Adrenal gland (tissue), 9 donors: ENCODE measurements at regions not wholly inside any gene's neighbourhood (a gene's known extent, or its start where the extent isn't known, plus 50 kb on each side); places are given as distances from the start of the nearest gene placed in this dataset.

Experiments
- DNase-seq, 7 donors: peaks; one replicate each; pipeline ENCODE4 v3.0.0-alpha.2; 2019 to 2020
- H3K27ac ChIP-seq, 5 donors: fragments of 200-600 bp; sonication (generic) in 4 of 5; 1 replicate in 3 of 5; 2 replicates in 2 of 5; pipeline versions ENCODE4 v1.5.1 to v1.8.0; 2016 to 2020; ENCODE audit warnings: mild to moderate bottlenecking in 1 of 5
- H3K27me3 ChIP-seq: fragments of 200-600 bp; 2 replicates; pipeline ENCODE4 v1.8.0; 2021
- H3K36me3 ChIP-seq, 2 donors: fragments of 200-600 bp; replicated peaks in 1 of 2; 1 replicate in 1 of 2; 2 replicates in 1 of 2; pipeline versions ENCODE4 v1.5.1 to v1.8.0; 2018 to 2022
- H3K4me1 ChIP-seq, 2 donors: fragments of 200-600 bp; replicated peaks in 1 of 2; 1 replicate in 1 of 2; 2 replicates in 1 of 2; pipeline versions ENCODE4 v1.5.1 to v1.8.0; 2018 to 2021
- H3K4me3 ChIP-seq, 4 donors: fragments of 200-600 bp; sonication (generic) in 3 of 4; one replicate each; pipeline ENCODE4 v1.5.1; 2016 to 2018
- H3K9me3 ChIP-seq, 3 donors: fragments of 200-600 bp; sonication (generic) in 1 of 3; replicated peaks in 1 of 3; 1 replicate in 2 of 3; 2 replicates in 1 of 3; pipeline versions ENCODE4 v1.5.1 to v1.8.0; 2016 to 2021
- CTCF ChIP-seq, 6 experiments: fragments of 450-650 bp in 4 of 6; fragments of 200-600 bp in 2 of 6; sonication (generic) in 1 of 6; IDR thresholded peaks; 1 replicate in 5 of 6; 2 replicates in 1 of 6; pipeline versions ENCODE4 v1.5.1 to v1.8.0; 2016 to 2021; ENCODE audit warnings: antibody characterized with exemption in 6 of 6, mild to moderate bottlenecking in 2 of 6, moderate library complexity in 1 of 6
- POLR2A ChIP-seq, 2 donors: fragments of 450-650 bp; IDR thresholded peaks; one replicate each; pipeline ENCODE4 v1.6.1; 2017; ENCODE audit warnings: antibody characterized with exemption in 2 of 2, mild to moderate bottlenecking in 2 of 2, moderate library complexity in 1 of 2
- WGBS, 4 donors: extraction: QIAGEN DNeasy Blood & Tissue Kit in 2 of 4; methylation state at CpG; one replicate each; pipeline versions ENCODE4 v1.1.5 to v1.1.7; 2013 to 2017; 5-methylcytosine and 5-hydroxymethylcytosine counted together
- intact Hi-C, 2 donors: fragments of 100-400 bp; cut with DNase I; formaldehyde crosslinking; loops; one replicate each; pipeline versions ENCODE4 v1.14.1 to v1.15.0; 2022 to 2023
- donor health status: healthy with polysubstance abuse.
- donor health status: Bipolar disorder and iron deficiency.
- donor health status: DM: yes; HTN: yes; CAD: no.
- donor health status: DM: no; HTN: no; CAD: no.
- donor health status: DM: no; HTN: no; CAD: no.

GRCh38 chr5:3958389-3958788 is 362.8 kb downstream of the IRX1 start:
- intact Hi-C loops, result no loop called here
- no peaks in the 10 kb centered on the region for H3K27me3 ChIP-seq
- H3K4me3 ChIP-seq, result no peak overlapping the region
- WGBS, 4 donors, result 84 to 93% (median 89%) methylated on average over 6 of the region's 6 CpGs
- no peaks in the 10 kb centered on the region for H3K4me1 ChIP-seq
- DNase-seq, result no peak
- TF ChIP-seq POLR2A (IDR thresholded peaks at IDR 0.05), result no peak
- no peak for TF ChIP-seq CTCF (IDR thresholded peaks at IDR 0.05)
- H3K9me3 ChIP-seq, result no peaks in the 10 kb centered on the region
- H3K36me3 ChIP-seq, result no peaks in the 10 kb centered on the region
- no peak overlapping the region for H3K27ac ChIP-seq

GRCh38 chr5:3962113-3962512 is 366.5 kb downstream of the IRX1 start:
- Histone ChIP-seq H3K27ac (no peak overlapping the region), H3K4me1 (no peaks in the 10 kb centered on the region), H3K4me3 (no peak overlapping the region), H3K27me3 (no peaks in the 10 kb centered on the region), H3K9me3 (no peaks in the 10 kb centered on the region), H3K36me3 (no peaks in the 10 kb centered on the region)
- WGBS, 4 donors, result 85 to 89% (median 87%) methylated on average over 19 of the region's 19 CpGs
- intact Hi-C loops, result no loop called here
- TF ChIP-seq POLR2A (IDR thresholded peaks at IDR 0.05) (no peak), CTCF (IDR thresholded peaks at IDR 0.05) (no peak)
- DNase-seq, result no peak

GRCh38 chr5:3963652-3964051 is 368.0 kb downstream of the IRX1 start:
- 75 to 88% (median 84%) methylated on average over 1 of the region's 1 CpG for whole genome bisulfite sequencing, 4 donors
- TF ChIP-seq CTCF (IDR thresholded peaks at IDR 0.05), result no peak
- no peak for TF ChIP-seq POLR2A (IDR thresholded peaks at IDR 0.05)

GRCh38 chr5:3980156-3980555 is 384.5 kb downstream of the IRX1 start:
- H3K9me3 ChIP-seq, result no peaks in the 10 kb centered on the region
- H3K4me3 ChIP-seq, result no peak overlapping the region
- no peaks in the 10 kb centered on the region for H3K36me3 ChIP-seq
- DNase-seq, result no peak
- H3K27ac ChIP-seq, result no peak overlapping the region
- 58 to 70% (median 63%) methylated on average over 6 of the region's 6 CpGs for WGBS, 4 donors
- no peaks in the 10 kb centered on the region for H3K4me1 ChIP-seq
- TF ChIP-seq CTCF (IDR thresholded peaks at IDR 0.05), result no peak
- H3K27me3 ChIP-seq, result no peaks in the 10 kb centered on the region
- intact Hi-C loops, result no loop called here

More at GRCh38 chr5:3963652-3964051, 368.0 kb downstream of the IRX1 start:
- no peak for DNase-seq
- intact Hi-C loops, result no loop called here
- Histone ChIP-seq H3K27ac (no peak overlapping the region), H3K9me3 (no peaks in the 10 kb centered on the region), H3K27me3 (no peaks in the 10 kb centered on the region), H3K4me1 (no peaks in the 10 kb centered on the region), H3K4me3 (no peak overlapping the region), H3K36me3 (no peaks in the 10 kb centered on the region)
